ENCODE measurements at regions not wholly inside any gene's neighbourhood (a gene's known extent, or its start where the extent isn't known, plus 50 kb on each side); places are given as distances from the start of the nearest gene placed in this dataset.

GRCh38 chr2:60603533-60604190, 50.2 kb upstream of the BCL11A start:
- no peak for DNase-seq (ENCODE audit: low read depth in 2 of 2)

DNA sequence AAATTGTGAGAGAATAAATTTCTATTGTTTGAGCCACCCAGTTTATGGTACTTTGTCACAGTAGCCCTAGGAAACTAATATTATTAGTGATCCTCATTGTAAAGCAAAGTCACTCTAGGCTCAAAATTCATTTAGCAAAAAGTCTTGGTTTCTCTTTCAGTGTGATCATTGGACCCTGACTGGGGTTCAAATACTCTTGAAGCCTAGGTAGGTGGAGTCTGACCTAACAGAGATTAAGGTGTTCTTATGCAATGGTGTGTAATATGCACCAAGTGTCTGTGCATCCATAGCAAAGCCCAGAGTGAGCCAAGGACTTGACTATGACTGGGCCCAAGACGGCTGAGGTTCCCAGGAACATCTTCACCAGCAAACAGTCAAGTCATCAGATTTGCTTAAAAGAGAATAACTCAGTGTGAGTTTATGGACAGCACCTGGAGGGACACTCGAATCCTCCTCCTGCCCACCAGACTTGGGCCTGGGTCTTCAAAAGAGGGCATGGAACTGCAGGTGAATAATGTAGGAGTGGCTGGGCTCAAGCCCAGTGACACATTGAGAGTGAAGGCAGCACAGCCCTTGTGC, 51.1 kb upstream of the BCL11A start:
- no peak for DNase-seq (ENCODE audit: low read depth in 2 of 2)

DNA sequence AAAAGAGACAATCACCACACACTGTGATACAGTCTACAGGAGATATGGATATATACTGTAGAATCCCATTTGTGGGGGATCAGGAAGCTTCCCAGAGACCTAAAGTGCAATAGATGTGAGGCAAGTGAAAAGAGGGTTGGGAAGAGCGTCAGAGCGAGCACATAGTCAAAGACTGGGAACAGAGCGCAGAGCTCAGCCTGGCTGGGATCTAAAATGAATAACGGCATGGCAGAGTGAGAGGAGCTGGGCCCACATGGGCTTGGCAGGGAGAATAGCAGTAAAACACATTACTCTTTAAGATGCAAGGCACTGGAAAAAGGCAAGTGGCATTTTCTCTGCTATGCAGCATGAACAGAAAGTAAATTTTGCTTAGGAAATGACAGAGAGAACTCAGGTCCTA, 52.4 kb upstream of the BCL11A start:
- no peak for DNase-seq (ENCODE audit: low read depth in 2 of 2)

- no peak for DNase-seq (ENCODE audit: low read depth in 2 of 2)
Measured at GRCh38 chr2:60608679-60609078, 55.2 kb upstream of the BCL11A start.

DNA sequence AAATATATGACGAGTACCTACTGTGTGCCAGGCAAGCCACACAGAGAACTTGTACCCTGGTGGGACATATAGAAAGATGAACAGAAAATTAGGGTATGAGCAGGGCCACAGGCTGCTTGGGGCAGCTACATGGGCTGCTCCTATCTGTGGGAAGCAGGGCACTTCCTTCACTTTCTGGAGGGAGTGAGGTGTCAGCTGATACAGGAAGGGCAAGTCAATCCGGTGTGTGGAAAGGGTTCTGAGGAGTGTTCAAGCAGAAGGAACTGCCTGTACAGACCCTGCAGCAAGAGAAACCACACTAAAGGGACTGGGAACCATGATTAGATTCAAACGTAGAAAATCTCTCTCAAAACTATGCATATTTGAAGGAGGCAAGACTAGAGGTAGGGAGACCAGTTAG, 58.6 kb upstream of the BCL11A start:
- DNase-seq (ENCODE audit: low read depth in 2 of 2): no peak

DNA sequence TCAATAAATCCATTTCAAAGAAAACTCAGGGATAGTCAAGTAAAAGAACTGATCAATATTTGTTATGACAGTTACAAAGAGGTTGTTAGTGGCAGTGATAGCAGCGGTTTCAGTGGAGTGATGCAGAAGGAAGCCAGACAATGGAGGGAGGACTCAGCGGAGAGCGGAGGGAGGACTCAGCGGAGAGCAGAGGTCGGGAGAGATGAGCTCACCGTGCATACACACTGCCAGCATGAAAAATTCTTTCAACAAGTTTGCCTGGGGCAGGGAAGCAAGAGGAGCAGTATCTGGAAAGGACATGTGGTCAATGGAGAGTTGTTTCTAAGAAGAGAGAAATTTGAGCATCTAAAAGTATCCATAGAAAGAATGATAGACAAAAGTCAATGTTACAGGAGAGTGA, 60.9 kb upstream of the BCL11A start:
- DNase-seq (ENCODE audit: low read depth in 2 of 2): no peak

DNA sequence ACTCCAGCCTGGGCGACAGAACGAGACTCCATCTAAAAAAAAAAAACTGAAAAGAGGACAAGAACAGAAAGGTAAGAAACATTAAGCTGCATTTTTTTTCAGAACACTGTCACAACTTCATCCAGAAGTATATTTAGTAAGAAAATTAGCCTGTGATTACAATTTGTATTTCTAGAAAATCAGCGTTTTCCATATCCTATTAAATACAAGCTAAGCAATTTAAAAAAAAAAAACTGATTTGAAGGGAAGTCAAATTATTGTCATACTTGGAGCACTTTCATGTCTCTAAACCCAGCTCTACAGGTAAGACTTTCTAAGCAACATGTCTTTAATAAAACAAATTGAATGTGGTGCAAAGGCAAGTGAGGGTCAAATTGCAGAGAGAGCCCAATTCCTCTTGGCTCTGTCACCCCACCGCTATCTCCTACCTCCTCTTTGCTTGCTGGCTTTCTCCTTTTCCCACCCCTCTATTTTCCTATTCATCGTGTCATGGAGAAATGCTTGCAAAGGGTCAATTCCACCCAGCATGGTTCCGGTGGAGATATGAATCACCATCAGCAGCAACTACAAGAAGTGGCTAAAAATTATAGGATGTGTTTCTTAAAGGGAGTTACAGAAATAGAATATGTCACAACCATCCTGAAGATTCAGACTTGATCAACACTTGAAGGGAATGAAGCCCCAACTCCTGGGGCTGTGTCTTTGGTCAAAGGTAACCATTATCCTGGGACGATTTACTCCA, 68.4 kb upstream of the BCL11A start:
- no peak for DNase-seq (ENCODE audit: low read depth in 2 of 2)

DNA sequence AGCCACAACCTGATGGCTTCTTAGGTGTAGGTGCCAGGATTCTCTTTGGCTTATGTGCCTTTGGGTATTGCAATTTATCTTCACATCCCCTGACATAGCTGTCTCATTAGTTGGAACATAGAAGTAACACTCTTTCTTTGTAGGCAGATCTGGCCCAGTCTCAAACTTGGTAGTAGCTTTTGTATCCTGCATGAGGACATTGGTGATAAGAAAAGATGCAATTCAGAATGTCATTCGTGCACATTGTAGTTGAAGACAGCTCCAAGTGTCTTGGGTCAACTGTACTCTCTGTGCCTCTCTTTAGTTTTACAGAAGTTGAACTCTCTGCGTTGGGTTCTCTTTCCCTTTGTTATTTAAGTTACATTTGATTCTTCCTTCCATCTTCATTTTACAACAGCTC, 69.6 kb upstream of the BCL11A start:
- no peak for DNase-seq (ENCODE audit: low read depth in 2 of 2)

DNA sequence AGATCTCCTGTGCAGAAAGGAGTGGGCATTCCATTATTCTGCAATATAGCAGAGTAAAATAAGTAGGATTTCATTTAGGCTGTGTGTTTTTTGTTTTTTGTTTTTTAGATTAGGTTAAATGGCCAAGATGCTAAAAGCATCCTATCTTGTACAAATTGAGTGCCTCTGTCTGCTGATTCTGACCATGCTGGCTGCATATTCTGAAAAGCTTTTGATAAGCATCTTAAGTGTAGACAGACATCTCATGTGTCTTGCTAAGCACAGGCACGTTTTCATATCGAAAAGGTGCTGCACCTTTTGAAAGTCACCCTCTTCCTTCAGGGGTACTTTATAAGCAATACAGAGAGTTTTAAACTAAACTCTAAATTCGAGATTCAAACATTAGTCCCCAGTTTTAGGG, 74.0 kb upstream of the BCL11A start:
- no peak for DNase-seq (ENCODE audit: low read depth in 2 of 2)

- DNase-seq (ENCODE audit: low read depth in 2 of 2): no peak
Measured at GRCh38 chr2:60628026-60628425, 74.6 kb upstream of the BCL11A start.

GRCh38 chr2:60628615-60629304, 75.3 kb upstream of the BCL11A start:
- no peak for DNase-seq (ENCODE audit: low read depth in 2 of 2)

DNA sequence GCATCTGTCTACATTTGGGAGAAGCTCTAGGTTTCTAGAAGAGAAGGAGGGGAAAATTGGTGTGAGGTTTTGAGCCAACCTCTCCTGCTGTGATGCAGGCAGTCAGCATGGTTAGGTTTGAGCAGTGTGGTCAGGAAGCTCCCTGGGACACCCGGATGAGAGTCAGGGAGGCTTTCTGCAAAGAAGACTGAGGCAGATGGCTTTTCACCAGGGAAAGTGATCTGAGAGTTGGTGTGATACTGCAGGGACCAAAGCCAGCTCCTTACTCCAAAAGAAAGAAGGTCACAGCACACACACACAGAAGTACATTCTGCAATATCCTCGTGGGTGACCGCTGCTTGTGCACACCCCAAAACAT, 75.8 kb upstream of the BCL11A start:
- DNase-seq (ENCODE audit: low read depth in 2 of 2): no peak

GRCh38 chr2:60629801-60630385, 76.4 kb upstream of the BCL11A start:
- no peak for DNase-seq (ENCODE audit: low read depth in 2 of 2)

DNA sequence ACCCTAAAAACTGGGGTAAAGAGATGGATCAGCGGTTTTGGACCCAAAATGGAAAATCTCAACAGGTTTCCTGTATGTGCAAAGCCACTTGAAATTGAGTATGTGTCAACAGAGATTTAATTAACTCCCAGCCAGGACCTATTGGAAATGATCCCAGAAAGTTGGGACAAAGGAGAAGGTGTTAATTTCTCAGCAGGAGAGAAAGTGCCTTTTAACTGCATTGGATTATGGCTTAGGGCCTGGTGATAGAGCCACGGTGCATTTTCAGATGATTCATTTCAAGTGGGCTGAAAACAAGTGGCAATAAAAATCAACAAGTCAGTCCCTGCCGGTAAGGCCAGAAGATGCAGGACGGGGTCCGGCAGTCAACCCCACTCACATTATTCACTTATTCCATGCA, 80.2 kb upstream of the BCL11A start:
- no peak for DNase-seq (ENCODE audit: low read depth in 2 of 2)

DNA sequence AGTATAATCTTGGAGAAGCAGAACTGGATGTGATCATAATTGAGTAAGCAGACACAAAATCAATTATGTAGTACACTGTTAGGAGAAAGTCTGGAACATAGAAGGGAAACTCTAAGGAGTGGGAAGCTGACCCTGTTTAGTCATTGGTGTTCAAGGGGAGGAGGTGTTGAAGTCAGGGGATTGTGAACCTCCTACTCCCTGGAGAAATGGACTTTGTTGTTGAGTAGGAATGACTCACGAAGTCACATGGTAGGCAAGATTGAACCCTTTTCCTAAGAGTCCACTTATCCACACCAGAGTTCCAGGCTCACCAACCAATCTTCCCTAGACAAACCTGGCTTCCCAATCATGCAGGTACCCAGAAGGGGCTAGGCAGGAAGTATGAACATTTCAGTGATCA, 81.0 kb upstream of the BCL11A start:
- no peak for DNase-seq (ENCODE audit: low read depth in 2 of 2)

DNA sequence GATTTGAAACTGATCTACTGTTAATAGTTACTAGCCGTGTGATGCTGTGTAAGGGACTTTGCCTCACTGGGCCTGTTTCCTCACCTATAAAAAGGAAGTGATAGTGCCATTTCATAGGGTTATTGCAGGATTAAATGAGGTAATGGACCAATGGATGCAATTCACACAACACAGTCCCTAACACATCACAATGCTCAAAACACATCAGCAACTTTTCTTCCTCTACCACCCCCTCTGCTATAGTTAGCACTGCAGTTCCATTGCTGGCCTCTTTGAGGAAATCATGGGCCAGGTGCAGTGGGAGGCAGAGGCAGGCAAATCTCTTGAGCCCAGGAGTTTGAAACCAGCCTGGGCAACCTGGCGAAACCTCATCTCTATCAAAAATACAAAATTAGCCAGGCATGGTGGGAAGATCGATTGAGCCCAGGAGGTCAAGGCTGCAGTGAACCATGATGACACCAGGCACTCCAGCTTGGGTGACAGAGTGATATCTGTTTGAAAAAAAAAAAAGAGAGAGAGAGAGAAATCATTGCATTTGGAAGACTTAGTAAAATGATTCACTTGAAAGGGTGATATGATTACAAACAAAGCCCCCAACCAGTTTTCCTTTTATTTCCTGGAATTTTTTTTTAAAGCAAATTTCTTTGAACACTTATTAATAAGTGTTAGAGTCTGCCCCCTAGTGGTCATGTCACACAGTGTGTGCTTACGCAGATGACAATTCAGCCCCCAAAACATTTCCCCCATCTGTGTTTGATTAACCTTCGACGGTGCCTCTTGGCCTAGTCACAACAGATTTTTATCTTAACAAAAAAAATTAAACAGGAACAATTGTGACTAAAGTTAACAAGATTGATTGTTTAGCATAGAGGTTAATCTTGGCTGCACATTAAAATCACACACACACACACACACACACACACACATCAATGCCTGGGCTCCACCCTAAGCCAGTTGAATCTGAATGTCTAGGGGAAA, 88.6 kb upstream of the BCL11A start:
- DNase-seq (ENCODE audit: low read depth in 2 of 2): no peak

- no peak for DNase-seq (ENCODE audit: low read depth in 2 of 2)
Measured at GRCh38 chr2:60643747-60644146, 90.3 kb upstream of the BCL11A start.

DNA sequence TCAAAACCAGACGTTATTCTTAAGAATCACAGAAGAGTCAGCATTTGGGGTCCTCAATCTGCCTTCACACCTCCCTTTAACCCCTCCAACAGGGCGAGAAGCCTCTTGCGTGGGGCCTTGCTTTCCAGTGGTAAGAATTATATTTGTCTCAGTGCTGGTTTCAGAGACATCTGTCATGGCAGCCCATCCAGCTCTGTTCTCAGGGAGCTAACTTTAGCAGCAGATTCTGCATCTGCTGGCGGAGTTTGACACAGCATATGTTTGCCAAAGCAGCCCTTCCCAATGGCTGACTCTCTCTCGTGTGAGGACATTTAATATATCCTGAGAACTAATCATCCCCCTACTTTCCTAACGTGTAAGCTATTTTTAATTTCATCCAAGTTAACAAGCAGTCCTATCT, 91.5 kb upstream of the BCL11A start:
- no peak for DNase-seq (ENCODE audit: low read depth in 2 of 2)

- DNase-seq (ENCODE audit: low read depth in 2 of 2): no peak
Measured at GRCh38 chr2:60648191-60648590, 94.7 kb upstream of the BCL11A start.

DNA sequence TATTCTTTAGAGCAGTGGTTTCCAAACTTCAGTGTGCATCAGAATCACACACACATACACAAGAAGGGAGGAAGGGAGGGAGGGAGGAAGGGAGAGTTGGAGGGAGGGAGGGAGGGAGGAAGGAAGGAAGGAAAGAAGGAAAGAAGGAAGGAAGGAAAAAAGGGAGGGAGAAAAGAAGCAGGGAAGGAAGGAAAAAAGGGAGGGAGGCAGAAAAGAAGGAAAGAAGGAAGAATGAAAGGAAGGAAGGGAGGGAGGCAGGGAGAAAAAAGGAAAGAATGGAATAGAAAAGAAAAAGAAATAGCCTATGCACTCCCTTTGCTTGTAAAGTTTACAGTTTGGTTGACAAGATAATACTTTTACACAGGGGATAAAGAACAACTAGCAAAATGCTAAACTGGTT, 96.3 kb upstream of the BCL11A start:
- DNase-seq (ENCODE audit: low read depth in 2 of 2): no peak

DNA sequence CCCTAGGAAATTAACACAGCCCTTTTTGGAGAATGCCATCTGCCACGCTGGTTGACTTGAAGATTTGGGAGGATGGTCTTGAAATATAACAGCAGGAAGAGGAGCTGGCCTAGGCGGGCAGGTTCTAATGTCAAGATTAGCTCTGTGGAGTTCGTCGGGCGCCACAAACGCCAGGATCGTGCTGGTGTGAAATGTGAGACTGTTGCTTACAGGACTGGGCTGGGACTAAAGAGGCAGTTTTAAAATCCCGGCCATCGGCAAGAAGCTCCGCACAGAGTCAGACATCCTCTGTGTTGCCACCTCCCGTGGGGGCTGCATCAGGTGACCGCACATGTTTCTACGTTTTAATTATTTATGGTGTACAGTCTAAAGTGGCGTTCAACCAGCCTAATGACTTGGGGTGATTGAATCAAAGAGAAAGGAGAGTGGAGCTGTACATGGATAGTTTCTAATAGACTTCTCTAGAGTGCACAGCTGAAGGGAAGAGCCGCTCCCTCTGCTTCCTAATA, 99.4 kb upstream of the BCL11A start:
- no peak for DNase-seq (ENCODE audit: low read depth in 2 of 2)

All from stimulated activated CD4-positive, alpha-beta T cell treated with anti-CD3 and anti-CD28 coated beads, Interleukin-15, amount 100 ng/mL, for 48 hours (primary cell).